ENCODE measurements at regions not wholly inside any gene's neighbourhood (a gene's known extent, or its start where the extent isn't known, plus 50 kb on each side); places are given as distances from the start of the nearest gene placed in this dataset.

- H3K79me2 ChIP-seq (ENCODE audit: insufficient read depth, low read length), result no peaks in the 10 kb centered on the region
These were observed 1425.7 kb downstream of the DSC3 start for GRCh38 chr18:29616867-29617266.

DNA sequence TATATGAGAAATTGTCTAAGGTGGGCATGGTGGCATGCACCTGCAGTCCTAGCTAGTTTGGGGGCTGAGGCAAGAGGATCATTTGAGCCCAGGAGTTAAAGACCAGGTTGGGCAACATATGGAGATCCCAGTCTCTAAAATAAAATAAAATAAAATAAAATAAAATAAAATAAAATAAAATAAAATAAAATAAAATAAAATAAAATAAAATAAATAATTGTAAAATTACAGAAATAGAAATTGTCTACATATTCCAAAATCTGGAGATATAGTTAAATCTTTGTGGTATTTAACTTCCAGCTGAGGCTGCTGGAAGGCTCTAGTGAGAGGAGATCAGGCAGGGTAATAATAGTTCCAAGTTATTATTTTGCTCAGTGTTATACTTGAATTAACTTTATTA is 1432.1 kb upstream of the CDH2 start:
- Histone ChIP-seq H3K4me1 (ENCODE audit: insufficient read depth, low read length, poor library complexity, severe bottlenecking) (no peaks in the 10 kb centered on the region), H3K79me2 (ENCODE audit: insufficient read depth, low read length) (no peaks in the 10 kb centered on the region), H3K9me2 (replicated peaks; ENCODE audit: low read depth, low read length) (no peaks in the 10 kb centered on the region), H3K36me3 (ENCODE audit: insufficient read depth, low read length) (no peaks in the 10 kb centered on the region), H3K9me3 (ENCODE audit: insufficient read depth, low read depth, low read length) (no peaks in the 10 kb centered on the region), H3K4me2 (ENCODE audit: low read depth, low read length, poor library complexity, severe bottlenecking) (no peak overlapping the region), H3K4me3 (ENCODE audit: low read length, poor library complexity, severe bottlenecking) (no peak overlapping the region), H3K9ac (ENCODE audit: low read depth, low read length, poor library complexity, severe bottlenecking) (no peak overlapping the region), H2AFZ (ENCODE audit: low read length) (no peak overlapping the region), H4K20me1 (ENCODE audit: insufficient read depth, low read length, poor library complexity, severe bottlenecking) (no peaks in the 10 kb centered on the region), H3K27me3 (ENCODE audit: insufficient read depth, low read length, poor library complexity, severe bottlenecking) (no peaks in the 10 kb centered on the region), H3F3A (ENCODE audit: low read depth) (no peaks in the 10 kb centered on the region)
- TF ChIP-seq EZH2phosphoT487 (IDR thresholded peaks at IDR 0.05; ENCODE audit: borderline replicate concordance), result no peak
- TF ChIP-seq CTCF (conservative IDR thresholded peaks at IDR 0.05; ENCODE audit: low read length), result no peak

More at GRCh38 chr18:29616867-29617266, 1425.7 kb downstream of the DSC3 start:
- Histone ChIP-seq H3K36me3 (ENCODE audit: insufficient read depth, low read length) (no peaks in the 10 kb centered on the region), H3F3A (ENCODE audit: low read depth) (no peaks in the 10 kb centered on the region), H3K9me2 (replicated peaks; ENCODE audit: low read depth, low read length) (no peaks in the 10 kb centered on the region), H3K4me3 (ENCODE audit: low read length, poor library complexity, severe bottlenecking) (no peak overlapping the region), H4K20me1 (ENCODE audit: insufficient read depth, low read length, poor library complexity, severe bottlenecking) (no peaks in the 10 kb centered on the region), H2AFZ (ENCODE audit: low read length) (no peak overlapping the region), H3K9me3 (ENCODE audit: insufficient read depth, low read depth, low read length) (no peaks in the 10 kb centered on the region), H3K27me3 (ENCODE audit: insufficient read depth, low read length, poor library complexity, severe bottlenecking) (no peaks in the 10 kb centered on the region), H3K4me1 (ENCODE audit: insufficient read depth, low read length, poor library complexity, severe bottlenecking) (no peaks in the 10 kb centered on the region), H3K4me2 (ENCODE audit: low read depth, low read length, poor library complexity, severe bottlenecking) (no peak overlapping the region), H3K9ac (ENCODE audit: low read depth, low read length, poor library complexity, severe bottlenecking) (no peak overlapping the region)
- TF ChIP-seq EZH2phosphoT487 (IDR thresholded peaks at IDR 0.05; ENCODE audit: borderline replicate concordance) (no peak), CTCF (conservative IDR thresholded peaks at IDR 0.05; ENCODE audit: low read length) (no peak)

GRCh38 chr18:29605365-29605764 is 1428.4 kb upstream of the CDH2 start:
- Histone ChIP-seq H3K36me3 (ENCODE audit: insufficient read depth, low read length) (no peaks in the 10 kb centered on the region), H3K79me2 (ENCODE audit: insufficient read depth, low read length) (no peaks in the 10 kb centered on the region), H3K9me3 (ENCODE audit: insufficient read depth, low read depth, low read length) (no peaks in the 10 kb centered on the region), H3K9ac (ENCODE audit: low read depth, low read length, poor library complexity, severe bottlenecking) (no peak overlapping the region), H2AFZ (ENCODE audit: low read length) (no peak overlapping the region), H3K4me2 (ENCODE audit: low read depth, low read length, poor library complexity, severe bottlenecking) (no peak overlapping the region), H3K4me3 (ENCODE audit: low read length, poor library complexity, severe bottlenecking) (no peak overlapping the region), H3F3A (ENCODE audit: low read depth) (no peaks in the 10 kb centered on the region), H3K9me2 (replicated peaks; ENCODE audit: low read depth, low read length) (no peaks in the 10 kb centered on the region), H3K4me1 (ENCODE audit: insufficient read depth, low read length, poor library complexity, severe bottlenecking) (no peaks in the 10 kb centered on the region), H4K20me1 (ENCODE audit: insufficient read depth, low read length, poor library complexity, severe bottlenecking) (no peaks in the 10 kb centered on the region), H3K27me3 (ENCODE audit: insufficient read depth, low read length, poor library complexity, severe bottlenecking) (no peaks in the 10 kb centered on the region)
- TF ChIP-seq CTCF (conservative IDR thresholded peaks at IDR 0.05; ENCODE audit: low read length) (no peak), EZH2phosphoT487 (IDR thresholded peaks at IDR 0.05; ENCODE audit: borderline replicate concordance) (no peak)
